A204.1 (cell line): ENCODE measurements at regions not wholly inside any gene's neighbourhood (a gene's known extent, or its start where the extent isn't known, plus 50 kb on each side); places are given as distances from the start of the nearest gene placed in this dataset.
"Not testable (repeated sequence)": the region's sequence is repeated elsewhere in the genome, so short reads cannot be mapped to it uniquely, and the experiment has no call there.

Source experiments
- FAIRE-seq: peaks from 2 replicates; lab custom pipeline; 2012; peaks lifted over from hg19 to GRCh38; lab: Jason Lieb, UNC

DNA sequence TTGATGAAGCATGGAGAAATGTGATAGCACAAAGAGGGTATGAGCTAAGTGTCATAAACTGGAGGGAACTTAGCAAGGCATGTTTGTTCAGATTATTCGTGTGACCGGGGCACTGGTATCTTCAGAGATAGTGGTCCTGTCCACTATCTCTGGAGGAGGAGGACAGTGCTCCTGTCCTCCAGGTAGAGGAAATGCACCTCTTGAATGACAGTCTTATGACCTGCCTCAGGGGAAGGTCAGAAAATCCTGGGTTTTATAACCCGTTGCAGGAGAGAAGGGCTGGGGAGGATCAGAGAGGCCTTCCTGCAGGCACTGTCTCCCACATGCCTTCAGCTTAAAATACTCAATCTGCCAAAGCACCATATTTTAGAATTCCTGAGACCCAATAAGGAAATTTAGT, 213.5 kb upstream of the UBL3 start:
- FAIRE-seq, result no peak

GRCh38 chr13:30061217-30061616, 210.8 kb upstream of the UBL3 start:
- FAIRE-seq, result no peak

GRCh38 chr13:30058429-30058828, 208.0 kb upstream of the UBL3 start:
- FAIRE-seq, result no peak

DNA sequence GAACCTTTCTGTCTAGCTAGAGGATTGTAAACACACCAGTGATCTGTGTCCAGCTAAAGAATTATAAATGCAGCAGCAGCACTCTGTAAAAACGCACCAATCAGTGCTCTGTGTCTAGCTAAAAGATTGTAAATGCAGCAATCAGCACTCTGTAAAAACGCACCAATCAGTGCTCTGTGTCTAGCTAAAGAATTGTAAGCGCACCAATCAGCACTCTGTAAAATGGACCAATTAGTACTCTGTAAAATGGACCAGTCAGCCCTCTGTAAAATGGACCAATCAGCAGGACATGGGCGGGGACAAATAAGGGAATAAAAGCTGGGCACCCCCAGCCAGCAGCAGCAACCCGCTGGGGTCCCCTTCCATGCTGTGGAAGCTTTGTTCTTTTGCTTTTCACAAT, 204.1 kb upstream of the UBL3 start:
- not testable (repeated sequence) for FAIRE-seq

DNA sequence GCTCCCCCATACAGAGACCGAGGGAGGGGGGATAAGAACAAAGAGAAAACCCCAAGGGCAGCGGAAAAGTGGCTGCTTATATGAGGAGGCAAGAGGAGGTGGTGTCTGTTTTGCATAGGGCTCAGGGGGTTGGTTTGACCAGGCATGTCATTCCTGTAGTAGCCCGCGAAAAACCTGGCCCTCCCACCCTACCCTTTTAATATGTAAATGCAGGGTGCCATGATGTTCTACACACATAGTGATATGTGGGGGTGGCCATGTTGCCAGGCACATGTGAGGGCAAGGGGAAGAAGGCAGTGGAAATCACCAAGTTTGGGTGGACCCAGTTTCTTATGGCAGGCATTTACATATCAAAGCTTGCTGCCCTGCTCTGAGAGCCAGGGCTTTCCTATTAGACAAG, 203.5 kb upstream of the UBL3 start:
- FAIRE-seq, result no peak

- no peak for FAIRE-seq
Measured at GRCh38 chr13:30052120-30052519, 201.7 kb upstream of the UBL3 start.

DNA sequence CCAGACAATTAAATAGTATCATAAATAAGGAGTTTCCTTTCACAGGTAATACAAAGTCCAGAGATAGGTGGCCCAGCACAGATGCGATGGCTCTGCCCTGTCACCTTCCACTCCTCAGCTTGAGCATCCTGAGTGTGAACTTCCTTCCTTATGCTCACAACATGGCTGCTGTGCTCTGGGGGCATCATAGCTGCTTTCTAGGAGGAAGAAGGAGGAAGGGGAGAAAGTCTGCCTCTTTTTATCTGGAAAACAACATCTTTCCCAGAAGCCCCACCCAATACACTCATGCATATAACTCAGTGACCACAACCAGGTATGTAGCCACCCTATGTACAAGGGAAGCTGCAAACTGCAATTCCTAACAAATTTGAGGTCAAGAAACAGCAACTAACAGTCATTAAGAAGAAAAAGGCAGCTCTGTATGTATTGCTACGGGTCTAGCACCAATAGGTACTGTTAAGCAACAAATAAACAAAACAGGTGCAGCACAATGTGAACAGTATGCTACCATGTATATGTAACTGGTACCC, 201.2 kb upstream of the UBL3 start:
- no peak for FAIRE-seq

DNA sequence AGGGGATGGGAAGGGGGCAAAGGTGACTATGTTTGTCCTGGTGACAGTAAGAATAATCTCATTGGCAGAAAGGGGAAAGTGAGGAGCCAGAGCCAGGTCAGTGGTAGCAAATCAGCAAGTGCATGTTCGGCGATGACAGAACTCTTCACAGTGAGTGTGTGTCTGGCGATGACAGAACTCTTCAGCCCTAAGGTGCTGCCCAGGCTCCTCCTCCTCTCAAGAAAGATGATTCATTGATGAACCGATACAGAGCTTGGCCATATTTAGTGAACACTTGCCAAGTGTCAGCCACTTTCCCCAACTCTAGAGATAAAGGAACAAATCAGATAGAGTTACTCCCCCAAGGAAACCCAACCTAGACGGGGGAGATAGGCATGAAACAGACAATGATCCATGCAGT, 199.3 kb upstream of the UBL3 start:
- FAIRE-seq, result no peak

DNA sequence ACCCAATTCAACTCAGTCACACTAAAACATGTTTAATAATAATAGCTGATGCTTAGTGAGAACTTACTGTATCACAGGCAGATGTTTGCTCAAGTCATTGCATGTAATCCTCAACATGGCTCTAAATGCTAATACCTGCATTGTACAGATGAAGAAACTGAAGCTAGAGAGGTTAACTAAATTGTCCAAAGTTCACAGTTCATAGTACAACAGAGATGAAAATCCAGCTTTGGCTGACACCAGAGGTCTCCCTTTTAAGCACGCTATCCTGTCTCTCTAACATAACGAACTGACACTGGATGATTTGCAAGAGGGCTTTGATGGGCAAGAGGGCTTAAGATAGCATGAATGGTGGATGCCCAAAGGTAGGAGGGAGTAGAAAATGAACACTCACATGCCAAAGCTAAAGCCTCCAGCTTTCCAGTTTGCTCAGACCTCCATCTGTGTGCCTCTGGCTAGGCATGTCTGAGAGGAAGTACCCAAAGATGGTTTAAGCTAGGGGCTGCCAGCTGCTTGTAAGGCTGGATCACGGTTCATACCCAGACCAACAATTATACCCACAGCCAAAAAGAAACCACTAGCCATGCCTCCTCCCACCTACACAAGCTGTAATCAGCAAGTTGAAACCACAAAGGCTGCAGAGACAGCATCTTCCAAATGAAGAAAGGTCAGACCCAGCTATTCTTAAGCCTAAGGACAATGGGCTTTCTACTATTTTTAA, 196.9 kb upstream of the UBL3 start:
- no peak for FAIRE-seq

GRCh38 chr13:30045916-30046704, 195.7 kb upstream of the UBL3 start:
- no peak for FAIRE-seq

- no peak for FAIRE-seq
Measured at GRCh38 chr13:30044932-30045331, 194.5 kb upstream of the UBL3 start.

DNA sequence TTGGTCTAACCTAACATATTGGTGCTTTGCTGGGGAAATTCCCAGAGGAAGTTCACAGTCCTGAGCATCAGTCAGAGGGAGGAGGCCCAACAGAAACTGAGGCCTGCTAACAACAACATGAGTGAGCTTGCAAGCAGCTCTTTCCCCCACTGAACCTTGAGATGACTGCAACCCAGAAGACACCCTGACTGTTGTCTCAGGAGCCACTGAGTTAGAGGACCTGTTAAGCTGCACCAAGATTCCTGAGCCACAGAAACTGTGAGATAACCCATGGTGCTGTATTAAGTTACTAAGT, 193.2 kb upstream of the UBL3 start:
- FAIRE-seq, result no peak

DNA sequence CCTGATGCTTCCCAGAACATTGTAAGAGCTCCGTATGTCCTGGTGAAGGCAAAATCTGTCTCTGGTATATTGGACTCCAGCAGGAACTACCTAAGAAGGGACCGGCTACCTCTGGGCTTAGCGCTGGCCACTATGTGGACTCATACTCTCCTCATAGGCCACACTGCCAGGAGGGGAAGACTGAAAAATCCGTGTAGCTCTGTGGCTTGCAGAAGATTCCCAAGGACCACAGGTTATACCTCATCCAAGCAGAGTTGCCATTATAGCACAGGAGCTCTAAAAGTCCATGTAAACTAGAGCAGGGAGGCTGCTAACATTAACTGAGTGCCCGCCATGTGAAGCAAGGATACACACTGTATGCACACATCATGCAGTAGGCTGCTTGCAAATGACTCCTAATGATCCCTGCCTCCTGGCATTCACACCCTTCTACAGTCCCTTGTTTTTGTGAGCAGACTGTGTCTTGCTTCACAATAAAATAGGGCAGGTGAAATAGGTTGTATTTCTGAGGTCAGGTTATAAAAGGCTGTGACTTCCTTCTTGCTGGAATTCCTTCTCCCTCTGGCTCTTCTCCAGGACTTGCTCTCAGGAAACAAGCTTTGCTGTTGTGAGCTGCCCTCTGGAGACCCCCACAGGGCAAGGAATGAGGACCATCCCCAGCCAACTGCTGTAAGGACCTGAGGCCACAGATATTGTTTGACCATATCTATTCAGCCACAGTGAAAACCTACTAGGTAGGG, 192.6 kb upstream of the UBL3 start:
- FAIRE-seq, result no peak

DNA sequence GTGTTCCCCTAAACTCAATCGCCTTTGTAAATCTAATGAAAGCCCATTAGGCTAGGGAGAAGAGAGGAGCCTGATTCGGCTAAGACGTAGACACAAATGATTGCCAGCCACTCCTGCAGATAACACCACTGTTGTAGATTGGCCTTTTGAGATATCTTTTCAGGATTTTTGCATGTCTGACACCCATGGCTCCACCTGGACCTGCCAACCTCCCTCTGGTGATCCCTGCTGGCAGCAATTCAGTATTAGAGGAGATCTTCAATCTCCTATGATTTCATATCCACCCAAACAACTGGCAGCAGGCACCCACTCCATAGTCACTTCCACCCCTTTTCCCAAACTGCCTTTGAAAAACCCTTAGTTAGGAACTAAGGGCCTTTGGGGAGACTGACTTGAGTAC, 191.9 kb upstream of the UBL3 start:
- no peak for FAIRE-seq

DNA sequence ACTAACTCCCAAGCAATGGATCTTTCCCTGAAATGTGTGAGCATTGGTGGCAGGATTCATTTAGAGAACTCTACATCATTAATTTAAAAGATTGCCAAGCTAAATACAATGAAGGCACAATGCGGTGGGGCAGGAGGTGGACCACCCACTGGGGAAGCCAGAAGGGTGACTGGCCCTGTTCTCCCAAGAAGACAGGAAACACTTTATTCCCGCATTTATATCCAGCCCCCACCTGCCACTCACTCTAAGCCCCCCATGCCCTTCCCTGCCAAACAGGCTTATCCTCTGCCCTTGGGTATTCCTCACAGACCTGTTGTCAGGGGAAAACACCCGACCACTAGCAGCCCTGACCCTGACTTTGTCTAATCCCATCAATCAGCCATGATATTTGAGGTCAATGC, 189.1 kb upstream of the UBL3 start:
- no peak for FAIRE-seq

DNA sequence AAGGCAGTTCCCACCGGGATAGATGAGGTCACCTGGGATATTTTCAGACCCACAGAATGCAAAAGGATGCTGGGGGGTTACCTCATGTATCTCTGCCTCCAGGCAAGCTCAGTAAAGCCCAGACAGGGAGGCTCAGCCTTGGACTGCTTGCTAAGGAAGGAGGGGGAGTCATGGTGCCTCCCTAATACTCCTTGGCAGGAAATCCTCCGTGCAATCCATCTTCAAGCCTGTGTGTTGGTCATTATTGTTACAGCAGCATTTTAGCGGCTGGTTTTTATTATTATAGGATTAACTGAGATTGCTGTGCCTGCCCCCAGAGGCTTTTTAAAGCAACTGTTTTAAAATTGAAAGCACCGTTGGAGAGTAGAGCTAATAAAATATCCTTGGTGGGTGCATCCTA, 188.5 kb upstream of the UBL3 start:
- no peak for FAIRE-seq

GRCh38 chr13:30037766-30038165, 187.3 kb upstream of the UBL3 start:
- FAIRE-seq, result no peak

- no peak for FAIRE-seq
Measured at GRCh38 chr13:30037306-30037705, 186.9 kb upstream of the UBL3 start.

GRCh38 chr13:30034458-30034795, 184.0 kb upstream of the UBL3 start:
- FAIRE-seq, result no peak

- FAIRE-seq, result no peak
Measured at GRCh38 chr13:30033681-30034457, 183.5 kb upstream of the UBL3 start.

GRCh38 chr13:30032263-30032662, 181.8 kb upstream of the UBL3 start:
- no peak for FAIRE-seq

- FAIRE-seq, result no peak
Measured at GRCh38 chr13:30031488-30031887, 181.1 kb upstream of the UBL3 start.
